SU-DHL-6 (cell line): ENCODE measurements at regions not wholly inside any gene's neighbourhood (a gene's known extent, or its start where the extent isn't known, plus 50 kb on each side); places are given as distances from the start of the nearest gene placed in this dataset.

ENCODE experiments used
- H2AFZ ChIP-seq: fragments of 200-600 bp; sonication (generic); 2 replicates; pipeline ENCODE4 v1.6.1; 2014; ENCODE audit warnings: low read depth, mild to moderate bottlenecking, moderate library complexity, mixed read lengths, antibody characterized with exemption, low read length; ENCODE audit not compliant: severe bottlenecking
- H3F3A ChIP-seq: fragments of 200-600 bp; shearing (Covaris generic); 2 replicates; pipeline ENCODE4 v1.6.0; 2016; ENCODE audit warnings: antibody characterized with exemption, mild to moderate bottlenecking; ENCODE audit not compliant: insufficient read depth
- H3K27ac ChIP-seq: fragments of 200-600 bp; sonication (generic); 2 replicates; pipeline ENCODE4 v1.5.1; 2016; ENCODE audit warnings: low read depth, mild to moderate bottlenecking, low read length, moderate library complexity, mixed read lengths
- H3K27me3 ChIP-seq: fragments of 200-600 bp; sonication (generic), shearing (Covaris generic); 2 replicates; pipeline ENCODE4 v1.6.0; 2014; ENCODE audit warnings: mild to moderate bottlenecking, low read length
- H3K36me3 ChIP-seq: fragments of 200-600 bp; sonication (generic); 2 replicates; pipeline ENCODE4 v1.6.1; 2014; ENCODE audit warnings: mild to moderate bottlenecking, low read length, mixed read lengths
- H3K4me2 ChIP-seq: fragments of 300-600, 200-600 bp; shearing (Covaris generic), sonication (generic); 2 replicates; pipeline ENCODE4 v1.6.0; 2014; ENCODE audit warnings: low read length, low read depth, mild to moderate bottlenecking; ENCODE audit not compliant: poor library complexity, severe bottlenecking
- H3K4me3 ChIP-seq: fragments of 200-600 bp; sonication (generic); 2 replicates; pipeline ENCODE4 v1.5.1; 2014; ENCODE audit warnings: antibody characterized with exemption, low read length, mild to moderate bottlenecking, mixed read lengths; ENCODE audit not compliant: insufficient read depth, poor library complexity, severe bottlenecking
- H3K79me2 ChIP-seq: fragments of 200-600 bp; sonication (generic); 2 replicates; pipeline ENCODE4 v1.6.1; 2014; ENCODE audit warnings: mild to moderate bottlenecking, low read length, moderate library complexity; ENCODE audit not compliant: insufficient read depth
- H3K9ac ChIP-seq: fragments of 200-600 bp; sonication (generic); 2 replicates; pipeline ENCODE4 v1.7.0; 2014; ENCODE audit warnings: mild to moderate bottlenecking, low read length
- H3K9me2 ChIP-seq: fragments of 200-600 bp; sonication (generic); replicated peaks from 2 replicates; pipeline ENCODE4 v1.6.1; 2014; ENCODE audit warnings: low read length; ENCODE audit not compliant: insufficient read depth
- H3K9me3 ChIP-seq: fragments of 200-600 bp; sonication (generic); 2 replicates; pipeline ENCODE4 v1.6.1; 2014; ENCODE audit warnings: low read length, mixed read lengths; ENCODE audit not compliant: insufficient read depth
- H4K20me1 ChIP-seq: fragments of 200-600 bp; sonication (generic); 2 replicates; pipeline ENCODE4 v1.6.1; 2014; ENCODE audit warnings: low read depth, mild to moderate bottlenecking, antibody characterized with exemption, low read length, moderate library complexity, mixed read lengths
- CTCF ChIP-seq: fragments of 200-600 bp; sonication (generic); IDR thresholded peaks from one replicate; pipeline ENCODE4 v1.5.1; 2017; ENCODE audit warnings: antibody characterized with exemption, mild to moderate bottlenecking, low read length, moderate library complexity; ENCODE audit not compliant: insufficient read depth, poor library complexity, severe bottlenecking
- EZH2phosphoT487 ChIP-seq: fragments of 200-600 bp; sonication (generic), shearing (Covaris generic); conservative IDR thresholded peaks from 2 replicates; pipeline ENCODE4 v1.6.1; 2018; ENCODE audit warnings: mild to moderate bottlenecking, antibody characterized with exemption, low read length, moderate library complexity, mixed read lengths

GRCh38 chr14:30251017-30251416, 307.9 kb upstream of the G2E3 start:
- Histone ChIP-seq H3K27ac (no peak overlapping the region), H3F3A (no peaks in the 10 kb centered on the region), H2AFZ (no peak overlapping the region), H3K9ac (no peak overlapping the region), H3K4me3 (no peak overlapping the region), H3K36me3 (no peaks in the 10 kb centered on the region), H4K20me1 (no peaks in the 10 kb centered on the region), H3K79me2 (no peaks in the 10 kb centered on the region), H3K4me2 (no peak overlapping the region), H3K27me3 (no peaks in the 10 kb centered on the region), H3K9me2 (no peaks in the 10 kb centered on the region), H3K9me3 (no peaks in the 10 kb centered on the region)
- TF ChIP-seq EZH2phosphoT487: no peak
- no peak for TF ChIP-seq CTCF

- H3K36me3 ChIP-seq: no peaks in the 10 kb centered on the region
- no peaks in the 10 kb centered on the region for H3K9me2 ChIP-seq
- H4K20me1 ChIP-seq: no peaks in the 10 kb centered on the region
- H3K27me3 ChIP-seq: no peaks in the 10 kb centered on the region
- H3K27ac ChIP-seq: no peak overlapping the region
- no peak overlapping the region for H2AFZ ChIP-seq
- TF ChIP-seq CTCF: no peak
- TF ChIP-seq EZH2phosphoT487: no peak
- H3K9me3 ChIP-seq: no peaks in the 10 kb centered on the region
- H3K9ac ChIP-seq: no peak overlapping the region
- H3K4me3 ChIP-seq: no peak overlapping the region
- no peaks in the 10 kb centered on the region for H3F3A ChIP-seq
- no peak overlapping the region for H3K4me2 ChIP-seq
- no peaks in the 10 kb centered on the region for H3K79me2 ChIP-seq
Observed at GRCh38 chr14:30251557-30252100, 307.3 kb upstream of the G2E3 start.

GRCh38 chr14:30252151-30252550, 306.8 kb upstream of the G2E3 start:
- Histone ChIP-seq H3K9me2 (no peaks in the 10 kb centered on the region), H3K27me3 (no peaks in the 10 kb centered on the region), H3K27ac (no peak overlapping the region), H3K4me2 (no peak overlapping the region), H3K9me3 (no peaks in the 10 kb centered on the region), H3K36me3 (no peaks in the 10 kb centered on the region), H3F3A (no peaks in the 10 kb centered on the region), H3K79me2 (no peaks in the 10 kb centered on the region), H3K4me3 (no peak overlapping the region), H3K9ac (no peak overlapping the region), H2AFZ (no peak overlapping the region), H4K20me1 (no peaks in the 10 kb centered on the region)
- no peak for TF ChIP-seq EZH2phosphoT487
- TF ChIP-seq CTCF: no peak
